ENCODE measurements at regions not wholly inside any gene's neighbourhood (a gene's known extent, or its start where the extent isn't known, plus 50 kb on each side); places are given as distances from the start of the nearest gene placed in this dataset.

GRCh38 chr5:167723254-167723871 is 568.1 kb upstream of the WWC1 start:
- Mint-ChIP-seq H3K9me3 (ENCODE audit: insufficient read depth) (no peaks in the 10 kb centered on the region), H3K36me3 (ENCODE audit: low read depth) (no peaks in the 10 kb centered on the region), H3K27me3 (ENCODE audit: low read depth) (no peaks in the 10 kb centered on the region), H3K27ac (no peak overlapping the region), H3K4me1 (ENCODE audit: low read depth) (no peaks in the 10 kb centered on the region), H3K4me3 (no peak overlapping the region)
- ATAC-seq, result peak; percentile 77
- peak; percentile 69 for DNase-seq
- ChIA-PET CTCF (interaction anchor here (0.7 to 1.9 kb wide), 5 partner anchors 59 to 497 kb away, joined by 3 to 7 read pairs (median 6); no protein-coding TSS in a partner anchor), POLR2A (no interaction called here)

- H3K36me3 Mint-ChIP-seq (ENCODE audit: low read depth), result no peaks in the 10 kb centered on the region
- no peak for ATAC-seq
- POLR2A ChIA-PET, result no interaction called here
These were observed 566.2 kb upstream of the WWC1 start for GRCh38 chr5:167725264-167725663.

GRCh38 chr5:167725741-167726140 is 565.7 kb upstream of the WWC1 start:
- no peaks in the 10 kb centered on the region for H3K27me3 Mint-ChIP-seq (ENCODE audit: low read depth)
- no peak overlapping the region for H3K4me3 Mint-ChIP-seq
- H3K27ac Mint-ChIP-seq, result no peak overlapping the region
- H3K36me3 Mint-ChIP-seq (ENCODE audit: low read depth), result no peaks in the 10 kb centered on the region
- CTCF ChIA-PET, result no interaction called here
- H3K9me3 Mint-ChIP-seq (ENCODE audit: insufficient read depth), result no peaks in the 10 kb centered on the region
- no peaks in the 10 kb centered on the region for H3K4me1 Mint-ChIP-seq (ENCODE audit: low read depth)
- POLR2A ChIA-PET, result no interaction called here
- DNase-seq (no peak), ATAC-seq (no peak)

More at GRCh38 chr5:167725264-167725663, 566.2 kb upstream of the WWC1 start:
- Mint-ChIP-seq H3K9me3 (ENCODE audit: insufficient read depth) (no peaks in the 10 kb centered on the region), H3K4me3 (no peak overlapping the region), H3K27ac (no peak overlapping the region), H3K27me3 (ENCODE audit: low read depth) (no peaks in the 10 kb centered on the region), H3K4me1 (ENCODE audit: low read depth) (no peaks in the 10 kb centered on the region)
- no peak for DNase-seq
- CTCF ChIA-PET, result no interaction called here

GRCh38 chr5:167726642-167727041 is 564.8 kb upstream of the WWC1 start:
- ChIA-PET CTCF (no interaction called here), POLR2A (no interaction called here)
- Mint-ChIP-seq H3K4me3 (no peak overlapping the region), H3K36me3 (ENCODE audit: low read depth) (no peaks in the 10 kb centered on the region), H3K27ac (no peak overlapping the region), H3K4me1 (ENCODE audit: low read depth) (no peaks in the 10 kb centered on the region), H3K9me3 (ENCODE audit: insufficient read depth) (no peaks in the 10 kb centered on the region), H3K27me3 (ENCODE audit: low read depth) (no peaks in the 10 kb centered on the region)
- ATAC-seq (no peak), DNase-seq (no peak)

- Mint-ChIP-seq H3K9me3 (ENCODE audit: insufficient read depth) (no peaks in the 10 kb centered on the region), H3K36me3 (ENCODE audit: low read depth) (no peaks in the 10 kb centered on the region), H3K4me3 (no peak overlapping the region), H3K27ac (no peak overlapping the region), H3K27me3 (ENCODE audit: low read depth) (no peaks in the 10 kb centered on the region), H3K4me1 (ENCODE audit: low read depth) (no peaks in the 10 kb centered on the region)
- DNase-seq (no peak), ATAC-seq (no peak)
- CTCF ChIA-PET, result no interaction called here
- POLR2A ChIA-PET, result no interaction called here
These were observed 561.3 kb upstream of the WWC1 start for GRCh38 chr5:167730121-167730520.

- H3K9me3 Mint-ChIP-seq (ENCODE audit: insufficient read depth), result no peaks in the 10 kb centered on the region
- no peak for ATAC-seq
- H3K36me3 Mint-ChIP-seq (ENCODE audit: low read depth), result no peaks in the 10 kb centered on the region
- ChIA-PET CTCF (no interaction called here), POLR2A (no interaction called here)
- H3K4me3 Mint-ChIP-seq, result no peak overlapping the region
- no peak overlapping the region for H3K27ac Mint-ChIP-seq
- no peaks in the 10 kb centered on the region for H3K27me3 Mint-ChIP-seq (ENCODE audit: low read depth)
- DNase-seq, result no peak
- H3K4me1 Mint-ChIP-seq (ENCODE audit: low read depth), result no peaks in the 10 kb centered on the region
These were observed 560.8 kb upstream of the WWC1 start for GRCh38 chr5:167730656-167731055.

- CTCF ChIA-PET, result no interaction called here
- Mint-ChIP-seq H3K9me3 (ENCODE audit: insufficient read depth) (no peaks in the 10 kb centered on the region), H3K27me3 (ENCODE audit: low read depth) (no peaks in the 10 kb centered on the region), H3K36me3 (ENCODE audit: low read depth) (no peaks in the 10 kb centered on the region), H3K4me1 (ENCODE audit: low read depth) (no peaks in the 10 kb centered on the region), H3K27ac (no peak overlapping the region), H3K4me3 (no peak overlapping the region)
- POLR2A ChIA-PET, result no interaction called here
- no peak for ATAC-seq
- DNase-seq, result no peak
These were observed 559.5 kb upstream of the WWC1 start for GRCh38 chr5:167731951-167732350.

- H3K9me3 Mint-ChIP-seq (ENCODE audit: insufficient read depth), result no peaks in the 10 kb centered on the region
- no peaks in the 10 kb centered on the region for H3K36me3 Mint-ChIP-seq (ENCODE audit: low read depth)
- ChIA-PET POLR2A (no interaction called here), CTCF (no interaction called here)
- no peak overlapping the region for H3K4me3 Mint-ChIP-seq
- H3K4me1 Mint-ChIP-seq (ENCODE audit: low read depth), result no peaks in the 10 kb centered on the region
- no peaks in the 10 kb centered on the region for H3K27me3 Mint-ChIP-seq (ENCODE audit: low read depth)
- DNase-seq, result no peak
- ATAC-seq, result no peak
- no peak overlapping the region for H3K27ac Mint-ChIP-seq
These were observed 558.9 kb upstream of the WWC1 start for GRCh38 chr5:167732499-167732898.

- CTCF ChIA-PET, result no interaction called here
- DNase-seq (no peak), ATAC-seq (no peak)
- Mint-ChIP-seq H3K27ac (no peak overlapping the region), H3K36me3 (ENCODE audit: low read depth) (no peaks in the 10 kb centered on the region), H3K4me1 (ENCODE audit: low read depth) (no peaks in the 10 kb centered on the region), H3K27me3 (ENCODE audit: low read depth) (no peaks in the 10 kb centered on the region), H3K4me3 (no peak overlapping the region), H3K9me3 (ENCODE audit: insufficient read depth) (no peaks in the 10 kb centered on the region)
- POLR2A ChIA-PET, result no interaction called here
These were observed 554.5 kb upstream of the WWC1 start for GRCh38 chr5:167736992-167737391.

- ATAC-seq (no peak), DNase-seq (no peak)
- Mint-ChIP-seq H3K27me3 (ENCODE audit: low read depth) (no peaks in the 10 kb centered on the region), H3K4me1 (ENCODE audit: low read depth) (no peaks in the 10 kb centered on the region), H3K9me3 (ENCODE audit: insufficient read depth) (no peaks in the 10 kb centered on the region), H3K4me3 (no peak overlapping the region), H3K36me3 (ENCODE audit: low read depth) (no peaks in the 10 kb centered on the region), H3K27ac (no peak overlapping the region)
- CTCF ChIA-PET, result no interaction called here
- POLR2A ChIA-PET, result no interaction called here
These were observed 547.6 kb upstream of the WWC1 start for GRCh38 chr5:167743695-167744464.

GRCh38 chr5:167745868-167746267 is 545.6 kb upstream of the WWC1 start:
- CTCF ChIA-PET, result interaction anchor here (1.2 kb wide), 1 partner anchor 475 kb away, joined by 4 read pairs; no protein-coding TSS in a partner anchor
- no peaks in the 10 kb centered on the region for H3K27me3 Mint-ChIP-seq (ENCODE audit: low read depth)
- H3K4me1 Mint-ChIP-seq (ENCODE audit: low read depth), result no peaks in the 10 kb centered on the region
- ATAC-seq (no peak), DNase-seq (no peak)
- H3K4me3 Mint-ChIP-seq, result no peak overlapping the region
- H3K36me3 Mint-ChIP-seq (ENCODE audit: low read depth), result no peaks in the 10 kb centered on the region
- no peaks in the 10 kb centered on the region for H3K9me3 Mint-ChIP-seq (ENCODE audit: insufficient read depth)
- POLR2A ChIA-PET, result no interaction called here
- no peak overlapping the region for H3K27ac Mint-ChIP-seq

GRCh38 chr5:167750586-167750985 is 540.9 kb upstream of the WWC1 start:
- DNase-seq (no peak), ATAC-seq (no peak)
- ChIA-PET POLR2A (no interaction called here), CTCF (no interaction called here)
- Mint-ChIP-seq H3K36me3 (ENCODE audit: low read depth) (no peaks in the 10 kb centered on the region), H3K27ac (no peak overlapping the region), H3K27me3 (ENCODE audit: low read depth) (no peaks in the 10 kb centered on the region), H3K4me3 (no peak overlapping the region), H3K9me3 (ENCODE audit: insufficient read depth) (no peaks in the 10 kb centered on the region), H3K4me1 (ENCODE audit: low read depth) (no peaks in the 10 kb centered on the region)

- ATAC-seq (no peak), DNase-seq (no peak)
- POLR2A ChIA-PET, result no interaction called here
- Mint-ChIP-seq H3K9me3 (ENCODE audit: insufficient read depth) (no peaks in the 10 kb centered on the region), H3K27me3 (ENCODE audit: low read depth) (no peaks in the 10 kb centered on the region), H3K4me1 (ENCODE audit: low read depth) (no peaks in the 10 kb centered on the region), H3K4me3 (no peak overlapping the region), H3K27ac (no peak overlapping the region), H3K36me3 (ENCODE audit: low read depth) (no peaks in the 10 kb centered on the region)
- CTCF ChIA-PET, result no interaction called here
These were observed 538.5 kb upstream of the WWC1 start for GRCh38 chr5:167752936-167753335.

Data from activated CD8-positive, alpha-beta T cell treated with anti-CD3 and anti-CD28 coated beads, Interleukin-2, amount 10 ng/mL, durations not matched to agents 7 days and 5 days (primary cell).